Panc1 (cell line): ENCODE measurements at regions not wholly inside any gene's neighbourhood (a gene's known extent, or its start where the extent isn't known, plus 50 kb on each side); places are given as distances from the start of the nearest gene placed in this dataset.

ENCODE experiments used
- ATAC-seq: fragments of 200-7000 bp; cut with Tn5 transposase; 2 replicates; pipeline ENCODE4 v1.9.1; 2020; ENCODE audit warnings: mild to moderate bottlenecking, moderate library complexity
- BruUV-seq: library from RNA; stranded (reverse); fragments of 400-500 nt; replicated peaks from 2 replicates; lab custom pipeline; 2021; lab: Mats Ljungman, UMichigan
- CTCF ChIA-PET: fragments of 300-600 bp; sonication (Branson Sonifier 250); formaldehyde crosslinking; loops from one replicate; lab custom pipeline; 2022; ENCODE audit warnings: antibody characterized with exemption; lab: Charles Lee
- POLR2A ChIA-PET: fragments of 300-600 bp; sonication (Branson Sonifier 250); formaldehyde crosslinking; loops from one replicate; lab custom pipeline; 2022; ENCODE audit warnings: antibody characterized with exemption; lab: Charles Lee
- DNase-seq: peaks from one replicate; pipeline ENCODE4 v3.0.0-alpha.2; 2010; ENCODE audit warnings: low read depth, low spot score
- H3K27ac ChIP-seq: 2 replicates; pipeline ENCODE4 v1.5.1; 2011; ENCODE audit warnings: mild to moderate bottlenecking, low read length, inconsistent platforms
- H3K27me3 ChIP-seq: fragments of 200-500 bp; sonication (Bioruptor generic); 2 replicates; pipeline ENCODE4 v1.6.0; 2014; ENCODE audit warnings: low read length, inconsistent platforms; ENCODE audit not compliant: control insufficient read depth, insufficient read depth
- H3K36me3 ChIP-seq: fragments of 200-500 bp; sonication (Bioruptor generic); 2 replicates; pipeline ENCODE4 v1.5.1; 2014; ENCODE audit warnings: inconsistent platforms, mild to moderate bottlenecking, low read length, moderate library complexity; ENCODE audit not compliant: control insufficient read depth, insufficient read depth
- H3K4me1 ChIP-seq: 2 replicates; pipeline ENCODE4 v1.5.1; 2011; ENCODE audit warnings: inconsistent platforms, mild to moderate bottlenecking, low read length, moderate library complexity; ENCODE audit not compliant: control insufficient read depth, insufficient read depth
- H3K4me3 ChIP-seq, 2 experiments: 2 replicates each; pipeline ENCODE4 v1.5.1; 2011 to 2012; ENCODE audit warnings: low read depth in 2 of 2, low read length in 2 of 2, mild to moderate bottlenecking in 2 of 2, inconsistent platforms in 1 of 2, moderate library complexity in 1 of 2
- H3K9me3 ChIP-seq: fragments of 200-500 bp; sonication (Bioruptor generic); 2 replicates; pipeline ENCODE4 v1.5.1; 2014; ENCODE audit warnings: low read depth, mild to moderate bottlenecking, inconsistent platforms, low read length, moderate library complexity; ENCODE audit not compliant: control insufficient read depth, insufficient read depth
- CTCF ChIP-seq: fragments of 450-650 bp; IDR thresholded peaks from 2 replicates; pipeline ENCODE4 v1.5.1; 2017; ENCODE audit warnings: mild to moderate bottlenecking
- POLR2AphosphoS5 ChIP-seq: IDR thresholded peaks from 2 replicates; pipeline ENCODE4 v1.6.1; 2012; ENCODE audit warnings: mild to moderate bottlenecking, low read depth, low read length, moderate library complexity
- REST ChIP-seq, 2 experiments: IDR thresholded peaks; 2 replicates each; pipeline ENCODE4 v1.6.1; 2011 to 2012; ENCODE audit warnings: low read depth in 2 of 2, control low read depth in 1 of 2, low read length in 1 of 2, mild to moderate bottlenecking in 1 of 2, moderate library complexity in 1 of 2; ENCODE audit not compliant: insufficient read depth in 1 of 2
- SIN3A ChIP-seq: IDR thresholded peaks from 2 replicates; pipeline ENCODE4 v1.6.1; 2012; ENCODE audit warnings: low read depth, mild to moderate bottlenecking, low read length, moderate library complexity, borderline replicate concordance; ENCODE audit not compliant: insufficient read depth
- TCF7L2 ChIP-seq: IDR thresholded peaks from 2 replicates; pipeline ENCODE4 v1.6.1; 2011; ENCODE audit warnings: mild to moderate bottlenecking, low read depth, low read length, inconsistent platforms
- in situ Hi-C: cut with HindIII; loops from 2 replicates; pipeline ENCODE4 v1.10.0; 2016; ENCODE audit warnings: low sequenced_read_pairs, low pct_unique_long_range_greater_than_20kb
- intact Hi-C: fragments of 100-400 bp; cut with micrococcal nuclease; formaldehyde crosslinking; loops from one replicate; pipeline ENCODE4 v1.10.0; 2022; ENCODE audit not compliant: unreplicated experiment

- no peak overlapping the region for H3K27ac ChIP-seq
- intact Hi-C loops, result no loop called here
- TF ChIP-seq TCF7L2 (no peak), POLR2AphosphoS5 (no peak), REST (IDR thresholded peaks at IDR 0.05; ENCODE audit: insufficient read depth in 1 of 2, low read depth in 2 of 2, low read length in 1 of 2) (no peak), SIN3A (no peak), CTCF (no peak)
- POLR2A ChIA-PET, result no interaction called here
- no peaks in the 10 kb centered on the region for H3K36me3 ChIP-seq
- BruUV-seq, result no TSS peak
- CTCF ChIA-PET, result no interaction called here
- in situ Hi-C loops, result no loop called here
- no peaks in the 10 kb centered on the region for H3K4me1 ChIP-seq
- H3K27me3 ChIP-seq, result no peaks in the 10 kb centered on the region
- H3K9me3 ChIP-seq, result no peaks in the 10 kb centered on the region
- DNase-seq (no peak), ATAC-seq (no peak)
- H3K4me3 ChIP-seq, result no peak overlapping the region
These were observed 89.7 kb downstream of the SALL1 start for GRCh38 chr16:51061328-51061727.

GRCh38 chr16:51057969-51058337, 93.1 kb downstream of the SALL1 start:
- H3K9me3 ChIP-seq, result no peaks in the 10 kb centered on the region
- ATAC-seq, result no peak
- H3K4me3 ChIP-seq, result no peak overlapping the region
- BruUV-seq, result no TSS peak
- in situ Hi-C loops, result no loop called here
- POLR2A ChIA-PET, result no interaction called here
- CTCF ChIA-PET, result no interaction called here
- H3K36me3 ChIP-seq, result no peaks in the 10 kb centered on the region
- no peak for TF ChIP-seq TCF7L2
- no peak for TF ChIP-seq POLR2AphosphoS5
- no peaks in the 10 kb centered on the region for H3K27me3 ChIP-seq
- intact Hi-C loops, result no loop called here
- DNase-seq, result no peak
- no peak overlapping the region for H3K27ac ChIP-seq
- H3K4me1 ChIP-seq, result no peaks in the 10 kb centered on the region

- TF ChIP-seq CTCF (no peak), TCF7L2 (no peak), POLR2AphosphoS5 (no peak), REST (IDR thresholded peaks at IDR 0.05; ENCODE audit: insufficient read depth in 1 of 2, low read depth in 2 of 2, low read length in 1 of 2) (no peak), SIN3A (no peak)
- no peak overlapping the region for H3K27ac ChIP-seq
- no peaks in the 10 kb centered on the region for H3K27me3 ChIP-seq
- H3K4me3 ChIP-seq, result no peak overlapping the region
- no peak for ATAC-seq
- no peak for DNase-seq
- H3K36me3 ChIP-seq, result no peaks in the 10 kb centered on the region
- H3K4me1 ChIP-seq, result no peaks in the 10 kb centered on the region
- H3K9me3 ChIP-seq, result no peaks in the 10 kb centered on the region
- in situ Hi-C loops, result no loop called here
- CTCF ChIA-PET, result no interaction called here
- no TSS peak for BruUV-seq
- intact Hi-C loops, result no loop called here
- POLR2A ChIA-PET, result no interaction called here
These were observed 93.8 kb downstream of the SALL1 start for GRCh38 chr16:51057102-51057793.
